H1 (cell line): ENCODE measurements at regions not wholly inside any gene's neighbourhood (a gene's known extent, or its start where the extent isn't known, plus 50 kb on each side); places are given as distances from the start of the nearest gene placed in this dataset.

ENCODE experiments used
- CTCF ChIA-PET: fragments of 300-600 bp; sonication (Branson Sonifier 250); formaldehyde crosslinking; loops from one replicate; lab custom pipeline; 2021; ENCODE audit not compliant: partially characterized antibody; lab: Charles Lee
- POLR2A ChIA-PET: fragments of 300-600 bp; sonication (Branson Sonifier 250); formaldehyde crosslinking; loops from one replicate; lab custom pipeline; 2021; ENCODE audit warnings: inconsistent platforms; ENCODE audit not compliant: partially characterized antibody; lab: Charles Lee
- DNase-seq, 2 experiments: peaks; one replicate each; pipeline versions ENCODE4 v3.0.0 to v3.0.0-alpha.2; 2010 to 2022; ENCODE audit warnings: low spot score in 2 of 2, low read depth in 1 of 2, mixed read lengths in 1 of 2
- FAIRE-seq: peaks from 2 replicates; lab custom pipeline; 2011; peaks lifted over from hg19 to GRCh38; lab: Jason Lieb, UNC
- H2AFZ ChIP-seq: 2 replicates; pipeline ENCODE4 v1.8.1; 2012; ENCODE audit warnings: low read length, inconsistent platforms
- H2AK5ac ChIP-seq: 2 replicates; pipeline ENCODE4 v1.6.1; 2013; ENCODE audit warnings: low read depth, low read length
- H2BK120ac ChIP-seq: replicated peaks from 2 replicates; pipeline ENCODE3; 2013; ENCODE audit warnings: low read depth, low read length, inconsistent platforms
- H2BK12ac ChIP-seq: 2 replicates; pipeline ENCODE4 v1.6.1; 2013; ENCODE audit warnings: low read depth, low read length
- H2BK15ac ChIP-seq: 2 replicates; pipeline ENCODE4 v1.6.1; 2013; ENCODE audit warnings: low read length
- H2BK20ac ChIP-seq: 2 replicates; pipeline ENCODE4 v1.6.1; 2013; ENCODE audit warnings: low read length
- H2BK5ac ChIP-seq: 2 replicates; pipeline ENCODE4 v1.6.1; 2013; ENCODE audit warnings: low read depth, low read length
- H3K14ac ChIP-seq: 2 replicates; pipeline ENCODE4 v1.6.1; 2013; ENCODE audit warnings: inconsistent platforms; ENCODE audit not compliant: insufficient read length
- H3K18ac ChIP-seq: 2 replicates; pipeline ENCODE4 v1.6.1; 2013; ENCODE audit warnings: low read length; ENCODE audit errors: extremely low read depth
- H3K23ac ChIP-seq: 2 replicates; pipeline ENCODE4 v1.6.1; 2013; ENCODE audit warnings: inconsistent platforms; ENCODE audit not compliant: insufficient read length
- H3K23me2 ChIP-seq: 2 replicates; pipeline ENCODE4 v1.6.1; 2013; ENCODE audit warnings: low read depth, low read length
- H3K27ac ChIP-seq: 2 replicates; pipeline ENCODE4 v1.6.1; 2011; ENCODE audit warnings: low read depth, low read length, inconsistent platforms
- H3K27me3 ChIP-seq, 4 experiments: replicated peaks in 1 of 4; 1 replicate in 1 of 4; 2 replicates in 3 of 4; pipeline versions ENCODE4 v1.6.1 to v1.8.1; 2011 to 2013; ENCODE audit warnings: low read length in 3 of 4, mild to moderate bottlenecking in 3 of 4, inconsistent platforms in 2 of 4, mixed read lengths in 2 of 4, moderate library complexity in 1 of 4; ENCODE audit not compliant: control insufficient read depth in 3 of 4, insufficient read depth in 3 of 4; ENCODE audit errors: extremely low read depth in 1 of 4
- H3K36me3 ChIP-seq, 4 experiments: 2 replicates each; pipeline versions ENCODE4 v1.6.1 to v1.8.1; 2011 to 2013; ENCODE audit warnings: mild to moderate bottlenecking in 4 of 4, low read length in 3 of 4, moderate library complexity in 2 of 4, control low read depth in 1 of 4, inconsistent platforms in 1 of 4; ENCODE audit not compliant: insufficient read depth in 4 of 4, control insufficient read depth in 2 of 4
- H3K4ac ChIP-seq: replicated peaks from 2 replicates; pipeline ENCODE3; 2013; ENCODE audit warnings: low read length, low read depth, mixed read lengths, inconsistent platforms; ENCODE audit not compliant: insufficient read length
- H3K4me1 ChIP-seq, 4 experiments: replicated peaks in 1 of 4; 1 replicate in 1 of 4; 2 replicates in 3 of 4; pipeline versions ENCODE4 v1.6.1 to v1.8.1; 2011 to 2013; ENCODE audit warnings: low read length in 3 of 4, inconsistent platforms in 2 of 4, mixed read lengths in 1 of 4; ENCODE audit not compliant: insufficient read depth in 4 of 4, control insufficient read depth in 3 of 4
- H3K4me2 ChIP-seq, 2 experiments: 2 replicates each; pipeline versions ENCODE4 v1.6.1 to v1.8.1; 2011 to 2013; ENCODE audit warnings: low read depth in 2 of 2, low read length in 2 of 2, control low read depth in 1 of 2, inconsistent platforms in 1 of 2, mild to moderate bottlenecking in 1 of 2; ENCODE audit not compliant: insufficient read depth in 1 of 2
- H3K4me3 ChIP-seq, 4 experiments: fragments of 200-600, 300-600 bp in 1 of 4; sonication (generic), shearing (Covaris generic), sonication (Bioruptor Twin) in 1 of 4; 2 replicates each; pipeline versions ENCODE4 v1.5.1 to v1.8.1; 2011 to 2016; ENCODE audit warnings: low read length in 4 of 4, low read depth in 3 of 4, control low read depth in 2 of 4, inconsistent platforms in 2 of 4, mild to moderate bottlenecking in 2 of 4, mixed read lengths in 1 of 4, moderate library complexity in 1 of 4; ENCODE audit not compliant: insufficient read depth in 2 of 4; ENCODE audit errors: extremely low read depth in 1 of 4
- H3K56ac ChIP-seq: replicated peaks from 2 replicates; pipeline ENCODE3; 2013; ENCODE audit warnings: low read depth, mild to moderate bottlenecking, mixed read lengths, low read length, inconsistent platforms; ENCODE audit not compliant: insufficient read length
- H3K79me1 ChIP-seq: 2 replicates; pipeline ENCODE4 v1.6.1; 2013; ENCODE audit warnings: low read depth, low read length, control low read depth
- H3K79me2 ChIP-seq, 2 experiments: 2 replicates each; pipeline versions ENCODE4 v1.6.1 to v1.8.1; 2012 to 2013; ENCODE audit warnings: low read length in 2 of 2, mild to moderate bottlenecking in 2 of 2, inconsistent platforms in 1 of 2; ENCODE audit not compliant: insufficient read depth in 2 of 2, control insufficient read depth in 1 of 2
- H3K9ac ChIP-seq, 4 experiments: replicated peaks in 1 of 4; 1 replicate in 1 of 4; 2 replicates in 3 of 4; pipeline versions ENCODE4 v1.6.1 to v1.8.1; 2011 to 2013; ENCODE audit warnings: low read depth in 3 of 4, low read length in 3 of 4, control low read depth in 2 of 4, mild to moderate bottlenecking in 2 of 4, moderate library complexity in 2 of 4, inconsistent platforms in 1 of 4; ENCODE audit errors: extremely low read depth in 1 of 4
- H3K9me3 ChIP-seq, 2 experiments: 2 replicates each; pipeline versions ENCODE4 v1.6.1 to v1.8.1; 2012 to 2013; ENCODE audit warnings: mild to moderate bottlenecking in 2 of 2, moderate library complexity in 2 of 2, control low read depth in 1 of 2, inconsistent platforms in 1 of 2, low read depth in 1 of 2, low read length in 1 of 2, mixed read lengths in 1 of 2; ENCODE audit not compliant: insufficient read depth in 2 of 2
- H4K20me1 ChIP-seq, 2 experiments: replicated peaks in 1 of 2; 2 replicates each; pipeline versions ENCODE3 to v1.8.1; 2011 to 2013; ENCODE audit warnings: inconsistent platforms in 2 of 2, low read length in 2 of 2, mild to moderate bottlenecking in 1 of 2; ENCODE audit not compliant: insufficient read depth in 2 of 2, control insufficient read depth in 1 of 2
- H4K5ac ChIP-seq: 2 replicates; pipeline ENCODE4 v1.6.1; 2013; ENCODE audit warnings: low read length, low read depth, mixed read lengths, inconsistent platforms; ENCODE audit not compliant: insufficient read length
- H4K8ac ChIP-seq: 2 replicates; pipeline ENCODE4 v1.8.0; 2013; ENCODE audit warnings: mild to moderate bottlenecking, moderate library complexity, low read length, inconsistent platforms; ENCODE audit not compliant: insufficient read depth; ENCODE audit errors: extremely low read depth
- H4K91ac ChIP-seq: replicated peaks from 2 replicates; pipeline ENCODE3; 2013; ENCODE audit warnings: low read length, mixed read lengths, inconsistent platforms; ENCODE audit not compliant: insufficient read length
- PHF8 ChIP-seq: fragments of 200-600 bp; sonication (generic); conservative IDR thresholded peaks from 2 replicates; pipeline ENCODE4 v1.7.1; 2012; ENCODE audit warnings: low read depth, mild to moderate bottlenecking, inconsistent platforms, low read length, moderate library complexity
- SRF ChIP-seq: IDR thresholded peaks from 2 replicates; pipeline ENCODE4 v1.6.1; 2011; ENCODE audit warnings: mild to moderate bottlenecking, low read depth, low read length, moderate library complexity
- WGBS, 2 experiments: shearing (Covaris generic) in 1 of 2; methylation state at CpG; one replicate each; pipeline versions ENCODE4 v1.1.6 to v1.1.7; 2013 to 2015; ENCODE audit warnings: low lambda C conversion rate in 2 of 2, mixed read lengths in 2 of 2, inconsistent platforms in 1 of 2, low coverage in 1 of 2, missing lambda C conversion rate in 1 of 2; ENCODE audit not compliant: insufficient replicate concordance in 2 of 2, insufficient coverage in 1 of 2, insufficient read length in 1 of 2; ENCODE audit errors: extremely low coverage in 1 of 2, missing lambda C conversion rate in 1 of 2; 5-methylcytosine and 5-hydroxymethylcytosine counted together
- TF ChIP-seq, protein P1 (sequence below), 3 experiments: IDR thresholded peaks; 1 replicate in 2 of 3; 2 replicates in 1 of 3; pipeline versions ENCODE4 v1.5.1 to v1.6.1; 2011; ENCODE audit warnings: low read length in 3 of 3, mild to moderate bottlenecking in 3 of 3, inconsistent platforms in 2 of 3, low read depth in 1 of 3, moderate library complexity in 1 of 3; ENCODE audit not compliant: insufficient read depth in 1 of 3; ENCODE audit errors: control extremely low read depth in 1 of 3

DNA sequence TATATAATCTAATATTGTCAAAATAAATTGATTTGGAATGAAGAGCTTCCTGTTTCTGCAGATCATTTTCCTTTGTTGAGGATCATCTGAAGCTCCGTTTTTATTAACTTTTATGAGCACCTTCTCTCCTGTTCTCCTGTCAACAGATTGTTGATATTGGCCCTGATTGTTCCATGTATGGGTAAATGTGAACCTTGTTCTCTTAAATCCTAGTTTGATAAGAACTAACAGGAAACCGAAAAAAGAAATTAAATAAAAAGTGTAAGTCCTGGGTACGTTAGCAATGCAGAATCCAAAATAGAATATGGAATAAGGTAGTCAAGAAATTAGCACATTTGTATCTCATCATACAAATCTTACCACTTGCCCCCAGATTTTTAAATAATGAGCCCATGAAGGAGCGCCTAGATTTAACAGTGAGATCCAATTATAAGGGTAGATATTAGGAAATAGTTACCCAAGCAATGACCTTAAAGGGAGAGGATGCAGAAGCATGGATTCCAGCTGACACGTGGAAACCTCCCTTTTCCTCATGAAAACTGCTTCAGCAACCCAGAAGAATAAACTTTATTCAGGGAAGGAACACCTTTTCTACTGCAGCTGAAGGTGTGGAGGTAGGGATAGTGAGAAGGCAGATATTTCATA is 80.8 kb upstream of the PIK3R1 start:
- Histone ChIP-seq H3K36me3 (no peaks in the 10 kb centered on the region), H3K14ac (no peak overlapping the region), H3K9me3 (no peaks in the 10 kb centered on the region)
- TF ChIP-seq PHF8 (no peak), SRF (no peak)
- TF ChIP-seq, protein P1, sequence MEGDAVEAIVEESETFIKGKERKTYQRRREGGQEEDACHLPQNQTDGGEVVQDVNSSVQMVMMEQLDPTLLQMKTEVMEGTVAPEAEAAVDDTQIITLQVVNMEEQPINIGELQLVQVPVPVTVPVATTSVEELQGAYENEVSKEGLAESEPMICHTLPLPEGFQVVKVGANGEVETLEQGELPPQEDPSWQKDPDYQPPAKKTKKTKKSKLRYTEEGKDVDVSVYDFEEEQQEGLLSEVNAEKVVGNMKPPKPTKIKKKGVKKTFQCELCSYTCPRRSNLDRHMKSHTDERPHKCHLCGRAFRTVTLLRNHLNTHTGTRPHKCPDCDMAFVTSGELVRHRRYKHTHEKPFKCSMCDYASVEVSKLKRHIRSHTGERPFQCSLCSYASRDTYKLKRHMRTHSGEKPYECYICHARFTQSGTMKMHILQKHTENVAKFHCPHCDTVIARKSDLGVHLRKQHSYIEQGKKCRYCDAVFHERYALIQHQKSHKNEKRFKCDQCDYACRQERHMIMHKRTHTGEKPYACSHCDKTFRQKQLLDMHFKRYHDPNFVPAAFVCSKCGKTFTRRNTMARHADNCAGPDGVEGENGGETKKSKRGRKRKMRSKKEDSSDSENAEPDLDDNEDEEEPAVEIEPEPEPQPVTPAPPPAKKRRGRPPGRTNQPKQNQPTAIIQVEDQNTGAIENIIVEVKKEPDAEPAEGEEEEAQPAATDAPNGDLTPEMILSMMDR (IDR thresholded peaks at IDR 0.05; ENCODE audit: control extremely low read depth in 1 of 3, insufficient read depth in 1 of 3, low read depth in 1 of 3, low read length in 3 of 3) = no peak
- TF ChIP-seq, all 59 proteins: peak for 0
- no peak for FAIRE-seq
- Histone ChIP-seq H2BK5ac (no peak overlapping the region), H3K9ac (no peak overlapping the region), H3K4ac (no peak overlapping the region), H3K27me3 (no peaks in the 10 kb centered on the region), H3K18ac (no peak overlapping the region), H4K20me1 (no peaks in the 10 kb centered on the region), H2AFZ (no peak overlapping the region), H4K8ac (no peak overlapping the region), H4K91ac (no peak overlapping the region), H2BK12ac (no peak overlapping the region), H3K23ac (no peak overlapping the region), H3K4me3 (no peak overlapping the region), H4K5ac (no peak overlapping the region), H3K79me1 (no peaks in the 10 kb centered on the region), H2BK15ac (no peak overlapping the region), H2AK5ac (no peak overlapping the region), H2BK20ac (no peak overlapping the region), H3K4me1 (peaks cover 0 to 5% (median 0%) of the 10 kb centered on the region in 4 experiments; a peak in 1 of 7 replicates), H3K27ac (no peak overlapping the region), H3K56ac (no peak overlapping the region), H3K4me2 (no peak overlapping the region), H3K23me2 (no peaks in the 10 kb centered on the region; the same call in 1 of the 2 replicates), H3K79me2 (no peaks in the 10 kb centered on the region), H2BK120ac (no peak overlapping the region)
- ChIA-PET POLR2A (no interaction called here), CTCF (interaction anchor here (1.0 kb wide), 1 partner anchor 116 kb away, joined by 4 read pairs; no protein-coding TSS in a partner anchor)
- 81% methylated on average over 5 of the region's 5 CpGs; no CpG with 5 or more reads in 1 of the 2 experiments for WGBS, 2 experiments
- DNase-seq = no peak
